ENCODE measurements at regions not wholly inside any gene's neighbourhood (a gene's known extent, or its start where the extent isn't known, plus 50 kb on each side); places are given as distances from the start of the nearest gene placed in this dataset.

GRCh38 chr1:219439376-219439775 lies 173.5 kb downstream of the ZC3H11B start:
- TF ChIP-seq, protein P1, sequence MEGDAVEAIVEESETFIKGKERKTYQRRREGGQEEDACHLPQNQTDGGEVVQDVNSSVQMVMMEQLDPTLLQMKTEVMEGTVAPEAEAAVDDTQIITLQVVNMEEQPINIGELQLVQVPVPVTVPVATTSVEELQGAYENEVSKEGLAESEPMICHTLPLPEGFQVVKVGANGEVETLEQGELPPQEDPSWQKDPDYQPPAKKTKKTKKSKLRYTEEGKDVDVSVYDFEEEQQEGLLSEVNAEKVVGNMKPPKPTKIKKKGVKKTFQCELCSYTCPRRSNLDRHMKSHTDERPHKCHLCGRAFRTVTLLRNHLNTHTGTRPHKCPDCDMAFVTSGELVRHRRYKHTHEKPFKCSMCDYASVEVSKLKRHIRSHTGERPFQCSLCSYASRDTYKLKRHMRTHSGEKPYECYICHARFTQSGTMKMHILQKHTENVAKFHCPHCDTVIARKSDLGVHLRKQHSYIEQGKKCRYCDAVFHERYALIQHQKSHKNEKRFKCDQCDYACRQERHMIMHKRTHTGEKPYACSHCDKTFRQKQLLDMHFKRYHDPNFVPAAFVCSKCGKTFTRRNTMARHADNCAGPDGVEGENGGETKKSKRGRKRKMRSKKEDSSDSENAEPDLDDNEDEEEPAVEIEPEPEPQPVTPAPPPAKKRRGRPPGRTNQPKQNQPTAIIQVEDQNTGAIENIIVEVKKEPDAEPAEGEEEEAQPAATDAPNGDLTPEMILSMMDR (IDR thresholded peaks at IDR 0.05) = no peak
- no peak for TF ChIP-seq POLR2A (IDR thresholded peaks at IDR 0.05)

Data from heart left ventricle (tissue), 13 donors.